SK-N-SH (cell line): ENCODE measurements at regions not wholly inside any gene's neighbourhood (a gene's known extent, or its start where the extent isn't known, plus 50 kb on each side); places are given as distances from the start of the nearest gene placed in this dataset.

Source experiments
- MXI1 ChIP-seq: IDR thresholded peaks from 2 replicates; pipeline ENCODE4 v1.6.1; 2012; ENCODE audit warnings: mild to moderate bottlenecking, low read depth, low read length, improper control_type of control experiment
- POLR2AphosphoS5 ChIP-seq: IDR thresholded peaks from 2 replicates; pipeline ENCODE4 v1.6.1; 2012; ENCODE audit warnings: low read depth, low read length
- RCOR1 ChIP-seq: fragments of 150-350 bp; IDR thresholded peaks from 2 replicates; pipeline ENCODE4 v1.6.1; 2017; ENCODE audit warnings: antibody characterized with exemption, low read length
- TF ChIP-seq, protein P1 (sequence below): fragments of 200-600 bp; sonication (generic); IDR thresholded peaks from 2 replicates; pipeline ENCODE4 v1.6.1; 2017; ENCODE audit warnings: antibody characterized with exemption, mild to moderate bottlenecking, moderate library complexity
- TF ChIP-seq, protein P2 (sequence below): IDR thresholded peaks from 2 replicates; pipeline ENCODE4 v1.4.0; 2012; ENCODE audit warnings: low read depth, borderline replicate concordance
- TF ChIP-seq, protein P3 (sequence below): IDR thresholded peaks from 2 replicates; pipeline ENCODE4 v1.6.1; 2012; ENCODE audit warnings: mild to moderate bottlenecking, low read depth, low read length, moderate library complexity

DNA sequence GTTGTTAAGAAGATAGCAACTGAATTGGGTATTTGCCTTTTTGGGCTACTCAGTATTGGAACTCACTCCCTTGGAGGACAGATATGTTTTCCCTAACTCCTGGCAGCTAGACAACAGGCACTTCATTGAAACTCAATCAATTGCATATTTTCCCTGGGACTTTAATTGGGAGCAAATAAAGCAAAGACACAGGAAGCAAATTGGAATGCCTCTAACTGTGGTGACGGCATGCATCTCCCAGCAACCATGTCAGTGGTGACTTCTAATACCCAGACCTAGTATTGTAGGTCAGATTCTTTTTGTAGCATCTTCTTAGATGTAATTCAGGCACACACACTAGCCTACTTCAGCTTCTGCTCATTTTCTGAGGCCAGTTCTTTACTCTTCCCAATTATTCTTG lies 164.2 kb upstream of the SETBP1 start:
- TF ChIP-seq RCOR1 (no peak), POLR2AphosphoS5 (no peak), MXI1 (no peak)
- TF ChIP-seq, protein P1, sequence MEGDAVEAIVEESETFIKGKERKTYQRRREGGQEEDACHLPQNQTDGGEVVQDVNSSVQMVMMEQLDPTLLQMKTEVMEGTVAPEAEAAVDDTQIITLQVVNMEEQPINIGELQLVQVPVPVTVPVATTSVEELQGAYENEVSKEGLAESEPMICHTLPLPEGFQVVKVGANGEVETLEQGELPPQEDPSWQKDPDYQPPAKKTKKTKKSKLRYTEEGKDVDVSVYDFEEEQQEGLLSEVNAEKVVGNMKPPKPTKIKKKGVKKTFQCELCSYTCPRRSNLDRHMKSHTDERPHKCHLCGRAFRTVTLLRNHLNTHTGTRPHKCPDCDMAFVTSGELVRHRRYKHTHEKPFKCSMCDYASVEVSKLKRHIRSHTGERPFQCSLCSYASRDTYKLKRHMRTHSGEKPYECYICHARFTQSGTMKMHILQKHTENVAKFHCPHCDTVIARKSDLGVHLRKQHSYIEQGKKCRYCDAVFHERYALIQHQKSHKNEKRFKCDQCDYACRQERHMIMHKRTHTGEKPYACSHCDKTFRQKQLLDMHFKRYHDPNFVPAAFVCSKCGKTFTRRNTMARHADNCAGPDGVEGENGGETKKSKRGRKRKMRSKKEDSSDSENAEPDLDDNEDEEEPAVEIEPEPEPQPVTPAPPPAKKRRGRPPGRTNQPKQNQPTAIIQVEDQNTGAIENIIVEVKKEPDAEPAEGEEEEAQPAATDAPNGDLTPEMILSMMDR: no peak
- TF ChIP-seq, protein P2, sequence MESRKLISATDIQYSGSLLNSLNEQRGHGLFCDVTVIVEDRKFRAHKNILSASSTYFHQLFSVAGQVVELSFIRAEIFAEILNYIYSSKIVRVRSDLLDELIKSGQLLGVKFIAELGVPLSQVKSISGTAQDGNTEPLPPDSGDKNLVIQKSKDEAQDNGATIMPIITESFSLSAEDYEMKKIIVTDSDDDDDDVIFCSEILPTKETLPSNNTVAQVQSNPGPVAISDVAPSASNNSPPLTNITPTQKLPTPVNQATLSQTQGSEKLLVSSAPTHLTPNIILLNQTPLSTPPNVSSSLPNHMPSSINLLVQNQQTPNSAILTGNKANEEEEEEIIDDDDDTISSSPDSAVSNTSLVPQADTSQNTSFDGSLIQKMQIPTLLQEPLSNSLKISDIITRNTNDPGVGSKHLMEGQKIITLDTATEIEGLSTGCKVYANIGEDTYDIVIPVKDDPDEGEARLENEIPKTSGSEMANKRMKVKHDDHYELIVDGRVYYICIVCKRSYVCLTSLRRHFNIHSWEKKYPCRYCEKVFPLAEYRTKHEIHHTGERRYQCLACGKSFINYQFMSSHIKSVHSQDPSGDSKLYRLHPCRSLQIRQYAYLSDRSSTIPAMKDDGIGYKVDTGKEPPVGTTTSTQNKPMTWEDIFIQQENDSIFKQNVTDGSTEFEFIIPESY: no peak
- TF ChIP-seq, protein P3, sequence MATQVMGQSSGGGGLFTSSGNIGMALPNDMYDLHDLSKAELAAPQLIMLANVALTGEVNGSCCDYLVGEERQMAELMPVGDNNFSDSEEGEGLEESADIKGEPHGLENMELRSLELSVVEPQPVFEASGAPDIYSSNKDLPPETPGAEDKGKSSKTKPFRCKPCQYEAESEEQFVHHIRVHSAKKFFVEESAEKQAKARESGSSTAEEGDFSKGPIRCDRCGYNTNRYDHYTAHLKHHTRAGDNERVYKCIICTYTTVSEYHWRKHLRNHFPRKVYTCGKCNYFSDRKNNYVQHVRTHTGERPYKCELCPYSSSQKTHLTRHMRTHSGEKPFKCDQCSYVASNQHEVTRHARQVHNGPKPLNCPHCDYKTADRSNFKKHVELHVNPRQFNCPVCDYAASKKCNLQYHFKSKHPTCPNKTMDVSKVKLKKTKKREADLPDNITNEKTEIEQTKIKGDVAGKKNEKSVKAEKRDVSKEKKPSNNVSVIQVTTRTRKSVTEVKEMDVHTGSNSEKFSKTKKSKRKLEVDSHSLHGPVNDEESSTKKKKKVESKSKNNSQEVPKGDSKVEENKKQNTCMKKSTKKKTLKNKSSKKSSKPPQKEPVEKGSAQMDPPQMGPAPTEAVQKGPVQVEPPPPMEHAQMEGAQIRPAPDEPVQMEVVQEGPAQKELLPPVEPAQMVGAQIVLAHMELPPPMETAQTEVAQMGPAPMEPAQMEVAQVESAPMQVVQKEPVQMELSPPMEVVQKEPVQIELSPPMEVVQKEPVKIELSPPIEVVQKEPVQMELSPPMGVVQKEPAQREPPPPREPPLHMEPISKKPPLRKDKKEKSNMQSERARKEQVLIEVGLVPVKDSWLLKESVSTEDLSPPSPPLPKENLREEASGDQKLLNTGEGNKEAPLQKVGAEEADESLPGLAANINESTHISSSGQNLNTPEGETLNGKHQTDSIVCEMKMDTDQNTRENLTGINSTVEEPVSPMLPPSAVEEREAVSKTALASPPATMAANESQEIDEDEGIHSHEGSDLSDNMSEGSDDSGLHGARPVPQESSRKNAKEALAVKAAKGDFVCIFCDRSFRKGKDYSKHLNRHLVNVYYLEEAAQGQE: no peak
